ENCODE measurements at regions not wholly inside any gene's neighbourhood (a gene's known extent, or its start where the extent isn't known, plus 50 kb on each side); places are given as distances from the start of the nearest gene placed in this dataset.
"Not testable (repeated sequence)": the region's sequence is repeated elsewhere in the genome, so short reads cannot be mapped to it uniquely, and the experiment has no call there.

GRCh38 chr11:33455867-33456463 is 198.8 kb downstream of the HIPK3 start:
- no peak for DNase-seq

- DNase-seq = no peak
Measured at GRCh38 chr11:33454264-33454663, 197.1 kb downstream of the HIPK3 start.

GRCh38 chr11:33452836-33453624 is 195.8 kb downstream of the HIPK3 start:
- DNase-seq = no peak

GRCh38 chr11:33451364-33451763 is 194.2 kb downstream of the HIPK3 start:
- DNase-seq = no peak

GRCh38 chr11:33449798-33450197 is 192.6 kb downstream of the HIPK3 start:
- no peak for DNase-seq

- no peak for DNase-seq
Measured at GRCh38 chr11:33448461-33449130, 191.4 kb downstream of the HIPK3 start.

- no peak for DNase-seq
Measured at GRCh38 chr11:33445761-33446161, 188.6 kb downstream of the HIPK3 start.

GRCh38 chr11:33444835-33445594 is 187.8 kb downstream of the HIPK3 start:
- DNase-seq = no peak

GRCh38 chr11:33443684-33444083 is 186.5 kb downstream of the HIPK3 start:
- DNase-seq = no peak

- no peak for DNase-seq
Measured at GRCh38 chr11:33438301-33438700, 181.1 kb downstream of the HIPK3 start.

- no peak for DNase-seq
Measured at GRCh38 chr11:33437529-33437928, 180.3 kb downstream of the HIPK3 start.

GRCh38 chr11:33435216-33435615 is 178.0 kb downstream of the HIPK3 start:
- no peak for DNase-seq

GRCh38 chr11:33434294-33434693 is 177.1 kb downstream of the HIPK3 start:
- no peak for DNase-seq

- DNase-seq = not testable (repeated sequence)
Measured at GRCh38 chr11:33428435-33428834, 171.3 kb downstream of the HIPK3 start.

GRCh38 chr11:33420959-33421566 is 163.9 kb downstream of the HIPK3 start:
- no peak for DNase-seq

- no peak for DNase-seq
Measured at GRCh38 chr11:33419924-33420323, 162.7 kb downstream of the HIPK3 start.

GRCh38 chr11:33417121-33417520 is 159.9 kb downstream of the HIPK3 start:
- no peak for DNase-seq

GRCh38 chr11:33413301-33413700 is 156.1 kb downstream of the HIPK3 start:
- DNase-seq = no peak

- no peak for DNase-seq
Measured at GRCh38 chr11:33412241-33412640, 155.1 kb downstream of the HIPK3 start.

- no peak for DNase-seq
Measured at GRCh38 chr11:33411751-33412150, 154.6 kb downstream of the HIPK3 start.

GRCh38 chr11:33410086-33410765 is 153.0 kb downstream of the HIPK3 start:
- no peak for DNase-seq
